Activated B cell treated with CpG ODN at 0.5 μM for 24 hours (primary cell): ENCODE measurements at regions not wholly inside any gene's neighbourhood (a gene's known extent, or its start where the extent isn't known, plus 50 kb on each side); places are given as distances from the start of the nearest gene placed in this dataset.

ENCODE experiments used
- ATAC-seq: fragments of 200-7000 bp; cut with Tn5 transposase; one replicate; pipeline ENCODE4 v1.10.0; 2021; ENCODE audit warnings: low read depth, mild to moderate bottlenecking, moderate library complexity
- CTCF ChIA-PET: fragments of 350-600 bp; sonication (Branson Sonifier 250); formaldehyde crosslinking; loops from one replicate; lab custom pipeline; 2021; ENCODE audit warnings: antibody characterized with exemption; lab: Charles Lee
- POLR2A ChIA-PET: fragments of 350-600 bp; sonication (Branson Sonifier 250); formaldehyde crosslinking; loops from one replicate; lab custom pipeline; 2021; ENCODE audit warnings: antibody characterized with exemption; lab: Charles Lee
- DNase-seq: peaks from one replicate; pipeline ENCODE4 v3.0.0; 2022
- H3K27ac Mint-ChIP-seq: one replicate; pipeline ENCODE4 v1.8.0; 2020; ENCODE audit warnings: mixed read lengths
- H3K27me3 Mint-ChIP-seq: one replicate; pipeline ENCODE4 v1.8.0; 2021; ENCODE audit warnings: mixed read lengths
- H3K36me3 Mint-ChIP-seq: one replicate; pipeline ENCODE4 v1.8.0; 2021; ENCODE audit warnings: low read depth, mixed read lengths
- H3K4me1 Mint-ChIP-seq: one replicate; pipeline ENCODE4 v1.8.0; 2021; ENCODE audit warnings: mixed read lengths
- H3K4me3 Mint-ChIP-seq: one replicate; pipeline ENCODE4 v1.8.0; 2020; ENCODE audit warnings: mild to moderate bottlenecking, mixed read lengths
- H3K9me3 Mint-ChIP-seq: one replicate; pipeline ENCODE4 v1.8.0; 2020; ENCODE audit warnings: mixed read lengths
- intact Hi-C: fragments of 100-400 bp; cut with micrococcal nuclease; formaldehyde crosslinking; loops from one replicate; pipeline ENCODE4 v1.15.1; 2024
- TF ChIP-seq, protein P1 (sequence below): fragments of 200-600 bp; IDR thresholded peaks from one replicate; pipeline ENCODE4 v1.8.0; 2022; ENCODE audit warnings: antibody characterized with exemption, mild to moderate bottlenecking

DNA sequence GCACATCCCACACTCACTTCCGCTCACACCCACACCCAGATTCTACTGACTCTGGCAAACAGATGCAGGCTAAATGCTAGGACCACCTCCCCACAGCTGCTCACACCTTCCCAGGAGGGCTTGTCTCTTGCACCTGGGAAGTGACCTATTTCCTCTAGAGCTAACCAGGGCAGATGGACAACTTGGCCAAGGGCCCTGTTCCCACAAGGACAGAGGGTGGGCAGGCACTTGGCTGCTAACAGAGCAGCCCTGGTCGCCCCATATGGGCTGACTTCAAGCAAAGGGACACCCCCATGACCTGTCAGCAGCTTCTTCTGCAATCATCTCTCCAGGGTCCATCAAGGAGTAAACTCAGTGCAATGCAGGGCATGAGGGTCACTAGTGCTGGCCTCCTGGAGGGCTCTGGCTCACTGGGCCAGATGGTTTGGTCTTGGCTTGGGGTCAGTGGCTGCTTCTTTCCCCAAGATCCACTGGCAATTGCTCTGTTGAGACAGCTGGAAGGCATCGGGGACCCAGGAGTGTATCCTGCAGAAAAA, 641.5 kb downstream of the PLPP3 start:
- ChIA-PET CTCF (no interaction called here), POLR2A (no interaction called here)
- H3K27me3 Mint-ChIP-seq, result no peaks in the 10 kb centered on the region
- no peaks in the 10 kb centered on the region for H3K4me1 Mint-ChIP-seq
- H3K36me3 Mint-ChIP-seq, result no peaks in the 10 kb centered on the region
- ATAC-seq, result no peak
- intact Hi-C loops, result no loop called here
- H3K27ac Mint-ChIP-seq, result no peak overlapping the region
- peaks cover 2% of the 10 kb centered on the region for H3K9me3 Mint-ChIP-seq
- TF ChIP-seq, protein P1, sequence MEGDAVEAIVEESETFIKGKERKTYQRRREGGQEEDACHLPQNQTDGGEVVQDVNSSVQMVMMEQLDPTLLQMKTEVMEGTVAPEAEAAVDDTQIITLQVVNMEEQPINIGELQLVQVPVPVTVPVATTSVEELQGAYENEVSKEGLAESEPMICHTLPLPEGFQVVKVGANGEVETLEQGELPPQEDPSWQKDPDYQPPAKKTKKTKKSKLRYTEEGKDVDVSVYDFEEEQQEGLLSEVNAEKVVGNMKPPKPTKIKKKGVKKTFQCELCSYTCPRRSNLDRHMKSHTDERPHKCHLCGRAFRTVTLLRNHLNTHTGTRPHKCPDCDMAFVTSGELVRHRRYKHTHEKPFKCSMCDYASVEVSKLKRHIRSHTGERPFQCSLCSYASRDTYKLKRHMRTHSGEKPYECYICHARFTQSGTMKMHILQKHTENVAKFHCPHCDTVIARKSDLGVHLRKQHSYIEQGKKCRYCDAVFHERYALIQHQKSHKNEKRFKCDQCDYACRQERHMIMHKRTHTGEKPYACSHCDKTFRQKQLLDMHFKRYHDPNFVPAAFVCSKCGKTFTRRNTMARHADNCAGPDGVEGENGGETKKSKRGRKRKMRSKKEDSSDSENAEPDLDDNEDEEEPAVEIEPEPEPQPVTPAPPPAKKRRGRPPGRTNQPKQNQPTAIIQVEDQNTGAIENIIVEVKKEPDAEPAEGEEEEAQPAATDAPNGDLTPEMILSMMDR, result no peak
- no peak overlapping the region for H3K4me3 Mint-ChIP-seq
- no peak for DNase-seq

GRCh38 chr1:55935236-55935635, 644.1 kb downstream of the PLPP3 start:
- ATAC-seq (no peak), DNase-seq (no peak)
- Mint-ChIP-seq H3K4me3 (no peak overlapping the region), H3K27ac (no peak overlapping the region), H3K27me3 (peaks cover 2% of the 10 kb centered on the region), H3K9me3 (peaks cover 2% of the 10 kb centered on the region), H3K4me1 (no peaks in the 10 kb centered on the region), H3K36me3 (no peaks in the 10 kb centered on the region)
- intact Hi-C loops, result no loop called here
- POLR2A ChIA-PET, result no interaction called here
- CTCF ChIA-PET, result no interaction called here
- TF ChIP-seq, protein P1, result no peak

GRCh38 chr1:55932402-55932801, 647.0 kb downstream of the PLPP3 start:
- no peak overlapping the region for H3K4me3 Mint-ChIP-seq
- no peaks in the 10 kb centered on the region for H3K36me3 Mint-ChIP-seq
- peaks cover 2% of the 10 kb centered on the region for H3K27me3 Mint-ChIP-seq
- DNase-seq (no peak), ATAC-seq (no peak)
- TF ChIP-seq, protein P1, result no peak
- ChIA-PET CTCF (no interaction called here), POLR2A (no interaction called here)
- intact Hi-C loops, result no loop called here
- H3K27ac Mint-ChIP-seq, result no peak overlapping the region
- no peaks in the 10 kb centered on the region for H3K4me1 Mint-ChIP-seq
- H3K9me3 Mint-ChIP-seq, result peaks cover 2% of the 10 kb centered on the region

DNA sequence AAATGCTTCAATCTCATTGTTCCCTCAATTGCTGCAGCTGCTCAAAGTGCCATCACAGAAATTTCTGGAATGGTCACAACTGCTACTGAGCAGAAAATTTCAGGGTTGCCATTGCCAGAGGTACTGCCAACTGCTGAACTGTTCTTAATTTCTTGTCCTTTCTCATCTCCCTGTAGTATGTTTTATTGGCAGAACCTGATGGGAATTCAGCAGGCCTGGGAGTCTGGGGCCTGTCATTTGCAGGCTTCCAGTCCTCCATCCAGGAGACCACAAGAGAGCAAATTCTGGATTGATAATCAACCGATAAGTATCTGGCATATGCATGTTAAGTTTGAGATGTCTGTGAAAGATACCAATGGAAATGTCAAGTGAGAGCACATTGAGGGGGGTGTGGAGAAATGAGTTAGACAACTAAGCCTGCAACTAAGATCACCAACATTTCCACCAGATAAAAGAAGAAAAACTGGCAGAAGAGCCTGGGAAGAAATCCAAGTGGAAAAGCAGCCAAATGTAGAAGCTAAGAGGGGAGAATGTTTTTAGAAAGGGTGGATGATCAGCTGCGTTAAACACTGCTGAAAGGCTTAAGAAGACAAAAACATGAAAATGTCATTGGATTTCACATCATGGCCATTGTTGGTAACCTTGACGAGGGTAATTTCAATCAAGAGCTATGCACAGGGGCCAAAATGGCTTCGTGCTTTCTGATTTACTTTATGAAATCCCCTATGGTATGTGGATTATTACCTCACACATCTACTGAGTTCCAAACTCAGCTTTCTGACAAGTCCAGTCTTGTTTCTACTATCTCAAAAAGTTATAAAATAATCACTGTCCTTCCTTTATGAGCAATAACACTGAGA, 648.1 kb downstream of the PLPP3 start:
- Mint-ChIP-seq H3K27ac (no peak overlapping the region), H3K27me3 (peaks cover 4% of the 10 kb centered on the region), H3K9me3 (peaks cover 2% of the 10 kb centered on the region), H3K4me1 (no peaks in the 10 kb centered on the region), H3K36me3 (no peaks in the 10 kb centered on the region), H3K4me3 (no peak overlapping the region)
- ChIA-PET POLR2A (no interaction called here), CTCF (no interaction called here)
- intact Hi-C loops, result no loop called here
- DNase-seq (no peak), ATAC-seq (no peak)
- TF ChIP-seq, protein P1, result no peak

- H3K9me3 Mint-ChIP-seq, result peaks cover under 1% of the 10 kb centered on the region
- H3K4me1 Mint-ChIP-seq, result no peaks in the 10 kb centered on the region
- H3K4me3 Mint-ChIP-seq, result no peak overlapping the region
- H3K36me3 Mint-ChIP-seq, result no peaks in the 10 kb centered on the region
- no peak for ATAC-seq
- intact Hi-C loops, result no loop called here
- ChIA-PET CTCF (no interaction called here), POLR2A (no interaction called here)
- H3K27me3 Mint-ChIP-seq, result peaks cover 4% of the 10 kb centered on the region
- H3K27ac Mint-ChIP-seq, result no peak overlapping the region
- TF ChIP-seq, protein P1, result no peak
- DNase-seq, result no peak
These were observed 649.7 kb downstream of the PLPP3 start for GRCh38 chr1:55929652-55930051.
